ENCODE measurements at regions not wholly inside any gene's neighbourhood (a gene's known extent, or its start where the extent isn't known, plus 50 kb on each side); places are given as distances from the start of the nearest gene placed in this dataset.
A peak's percentile ranks its signal among the peaks of the same experiment; 100 is the strongest.

DNA sequence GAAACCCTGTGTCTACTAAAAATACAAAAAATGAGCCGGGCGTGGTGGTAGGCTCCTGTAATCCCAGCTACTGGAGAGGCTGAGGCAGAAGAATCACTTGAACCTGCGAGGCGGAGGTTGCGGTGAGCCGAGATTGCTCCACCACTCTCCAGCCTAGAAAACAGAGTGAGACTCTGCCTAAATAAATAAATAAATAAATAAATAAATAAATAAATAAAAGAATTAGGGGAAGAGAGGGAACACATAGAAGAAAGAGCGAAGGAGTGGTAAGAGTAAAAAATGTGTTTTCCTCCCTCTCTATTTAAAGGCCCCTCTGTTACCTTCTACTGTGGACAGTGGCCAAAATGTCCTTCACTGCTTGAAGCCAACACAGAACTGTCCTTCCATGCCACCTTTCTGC is 103.9 kb upstream of the SOX21 start:
- Histone ChIP-seq H3K4me1 (no peaks in the 10 kb centered on the region), H3K9me3 (no peaks in the 10 kb centered on the region), H3K36me3 (no peaks in the 10 kb centered on the region), H3K27me3 (no peaks in the 10 kb centered on the region), H3K27ac (no peak overlapping the region), H3K4me3 (no peak overlapping the region)
- no peak for DNase-seq
- TF ChIP-seq, protein P1, sequence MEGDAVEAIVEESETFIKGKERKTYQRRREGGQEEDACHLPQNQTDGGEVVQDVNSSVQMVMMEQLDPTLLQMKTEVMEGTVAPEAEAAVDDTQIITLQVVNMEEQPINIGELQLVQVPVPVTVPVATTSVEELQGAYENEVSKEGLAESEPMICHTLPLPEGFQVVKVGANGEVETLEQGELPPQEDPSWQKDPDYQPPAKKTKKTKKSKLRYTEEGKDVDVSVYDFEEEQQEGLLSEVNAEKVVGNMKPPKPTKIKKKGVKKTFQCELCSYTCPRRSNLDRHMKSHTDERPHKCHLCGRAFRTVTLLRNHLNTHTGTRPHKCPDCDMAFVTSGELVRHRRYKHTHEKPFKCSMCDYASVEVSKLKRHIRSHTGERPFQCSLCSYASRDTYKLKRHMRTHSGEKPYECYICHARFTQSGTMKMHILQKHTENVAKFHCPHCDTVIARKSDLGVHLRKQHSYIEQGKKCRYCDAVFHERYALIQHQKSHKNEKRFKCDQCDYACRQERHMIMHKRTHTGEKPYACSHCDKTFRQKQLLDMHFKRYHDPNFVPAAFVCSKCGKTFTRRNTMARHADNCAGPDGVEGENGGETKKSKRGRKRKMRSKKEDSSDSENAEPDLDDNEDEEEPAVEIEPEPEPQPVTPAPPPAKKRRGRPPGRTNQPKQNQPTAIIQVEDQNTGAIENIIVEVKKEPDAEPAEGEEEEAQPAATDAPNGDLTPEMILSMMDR (IDR thresholded peaks at IDR 0.05): no peak
- TF ChIP-seq POLR2A (IDR thresholded peaks at IDR 0.05) (no peak), EP300 (IDR thresholded peaks at IDR 0.05) (no peak), POLR2AphosphoS5 (IDR thresholded peaks at IDR 0.05) (no peak)
- intact Hi-C loops (cut with DNase I): no loop called here
- 94 to 95% methylated on average over 7 of the region's 7 CpGs for WGBS, 2 donors

DNA sequence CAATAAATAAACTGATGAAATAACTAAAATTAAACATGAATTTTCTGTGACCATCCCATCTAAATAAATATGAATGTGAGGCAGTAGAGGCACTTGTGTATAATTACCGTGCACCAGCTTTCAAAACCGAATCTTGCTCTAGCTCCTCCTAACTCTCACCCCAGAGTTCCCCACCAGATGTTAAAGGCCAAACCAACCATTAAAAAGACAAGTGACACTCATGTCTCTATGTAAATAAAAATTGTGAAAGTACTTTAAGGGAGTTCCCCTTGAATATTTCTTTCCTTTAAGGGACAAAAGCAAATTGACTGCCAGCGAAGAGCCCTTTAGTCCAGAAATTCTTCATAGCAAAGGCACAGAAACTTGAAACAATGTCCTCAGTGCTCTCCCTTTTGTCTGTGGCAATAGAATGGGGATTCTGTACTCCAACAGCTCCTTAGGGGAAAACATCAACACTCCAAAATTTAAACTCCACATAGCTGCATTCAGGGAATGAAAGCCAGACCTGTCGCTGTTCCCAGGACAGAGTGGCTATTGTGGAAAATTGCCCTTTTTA is 101.7 kb upstream of the SOX21 start:
- Histone ChIP-seq H3K4me3 (no peak overlapping the region), H3K27me3 (no peaks in the 10 kb centered on the region), H3K36me3 (no peaks in the 10 kb centered on the region), H3K4me1 (no peaks in the 10 kb centered on the region), H3K27ac (no peak overlapping the region), H3K9me3 (no peaks in the 10 kb centered on the region)
- 68 to 75% methylated on average over 4 of the region's 4 CpGs for WGBS, 2 donors
- intact Hi-C loops (cut with DNase I): no loop called here
- TF ChIP-seq POLR2A (IDR thresholded peaks at IDR 0.05) (no peak), EP300 (IDR thresholded peaks at IDR 0.05) (no peak), POLR2AphosphoS5 (IDR thresholded peaks at IDR 0.05) (no peak)
- TF ChIP-seq, protein P1 (IDR thresholded peaks at IDR 0.05): no peak
- no peak for DNase-seq

DNA sequence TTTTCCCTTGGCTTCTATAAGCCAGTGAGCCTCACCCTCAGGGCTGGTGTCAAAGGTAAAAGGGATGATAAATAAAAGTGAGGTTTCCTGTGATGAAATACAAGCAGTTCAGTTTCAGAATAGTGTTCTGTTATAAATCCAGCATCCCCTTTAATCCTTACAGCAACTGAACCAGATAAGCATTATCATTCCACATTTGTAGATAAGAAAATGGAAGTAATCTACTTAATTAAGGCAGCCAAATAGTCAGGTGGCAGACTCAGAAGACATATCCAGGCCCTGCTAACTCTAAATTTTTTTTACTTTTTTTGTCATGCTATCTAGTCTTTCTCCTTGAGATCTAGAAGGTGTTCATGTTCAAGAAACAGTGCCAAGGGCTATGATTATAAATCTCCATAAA is 99.4 kb upstream of the SOX21 start:
- Histone ChIP-seq H3K4me3 (no peak overlapping the region), H3K27me3 (no peaks in the 10 kb centered on the region), H3K27ac (no peak overlapping the region), H3K36me3 (no peaks in the 10 kb centered on the region), H3K4me1 (no peaks in the 10 kb centered on the region), H3K9me3 (no peaks in the 10 kb centered on the region)
- intact Hi-C loops (cut with DNase I): no loop called here
- no peak for DNase-seq
- TF ChIP-seq EP300 (IDR thresholded peaks at IDR 0.05) (no peak), POLR2AphosphoS5 (IDR thresholded peaks at IDR 0.05) (no peak), POLR2A (IDR thresholded peaks at IDR 0.05) (no peak)
- TF ChIP-seq, protein P1 (IDR thresholded peaks at IDR 0.05): no peak

DNA sequence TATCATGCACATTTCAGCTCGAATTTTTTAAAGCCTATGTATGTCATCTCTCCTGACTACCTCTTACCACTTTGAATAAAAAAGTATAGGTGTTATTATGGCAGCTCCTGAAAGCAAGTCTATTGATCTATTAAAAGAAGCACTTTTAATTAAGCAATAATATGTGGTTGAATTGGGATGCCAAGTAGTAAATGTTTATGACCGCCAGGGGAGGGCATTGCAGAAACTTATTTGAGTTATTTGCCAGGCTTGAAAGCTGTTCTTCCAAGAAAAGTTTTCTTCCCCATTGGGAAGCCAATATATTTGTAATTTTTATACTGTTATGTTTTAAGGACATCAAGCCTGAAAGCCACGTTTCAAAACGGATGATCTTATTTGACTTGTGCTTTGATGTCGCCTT is 88.1 kb upstream of the SOX21 start:
- peaks cover 0 to 11% (median 4%) of the 10 kb centered on the region in 4 donors for H3K4me1 ChIP-seq
- TF ChIP-seq POLR2AphosphoS5 (IDR thresholded peaks at IDR 0.05) (no peak), EP300 (IDR thresholded peaks at IDR 0.05) (no peak), POLR2A (IDR thresholded peaks at IDR 0.05) (no peak)
- TF ChIP-seq, protein P1 (IDR thresholded peaks at IDR 0.05): no peak
- H3K27me3 ChIP-seq: no peaks in the 10 kb centered on the region
- no peak overlapping the region for H3K4me3 ChIP-seq
- H3K27ac ChIP-seq: no peak overlapping the region
- no peaks in the 10 kb centered on the region for H3K36me3 ChIP-seq
- peaks cover 0 to 1% (median 0%) of the 10 kb centered on the region in 4 donors for H3K9me3 ChIP-seq
- intact Hi-C loops (cut with DNase I): no loop called here
- WGBS, 2 donors: 75 to 77% methylated on average over 5 of the region's 5 CpGs
- no peak for DNase-seq

DNA sequence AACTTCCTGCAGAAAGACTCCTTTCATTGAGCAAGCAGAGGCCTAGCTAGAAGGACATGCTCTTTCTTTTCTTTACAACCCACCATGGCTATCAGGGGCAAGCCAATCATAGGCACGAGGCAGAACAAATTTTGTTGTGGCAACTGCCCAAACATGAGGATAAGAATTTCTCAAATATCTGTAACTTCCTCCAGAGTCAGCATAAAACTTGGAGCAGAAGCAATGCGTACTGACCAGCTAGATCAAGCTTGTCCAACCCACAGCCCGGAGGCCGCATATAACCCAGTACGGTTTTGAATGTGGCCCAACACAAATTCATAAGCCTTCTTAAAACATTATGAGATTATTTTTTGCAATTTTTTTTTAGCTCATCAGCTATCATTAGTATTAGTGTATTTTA is 87.0 kb upstream of the SOX21 start:
- H3K36me3 ChIP-seq: no peaks in the 10 kb centered on the region
- intact Hi-C loops (cut with DNase I): no loop called here

More for the DNA sequence above, 87.0 kb upstream of the SOX21 start:
- 86 to 87% methylated on average over 5 of the region's 5 CpGs for WGBS, 2 donors
- H3K4me1 ChIP-seq: peaks cover 0 to 11% (median 4%) of the 10 kb centered on the region in 4 donors
- no peak for DNase-seq
- TF ChIP-seq POLR2A (IDR thresholded peaks at IDR 0.05) (no peak), POLR2AphosphoS5 (IDR thresholded peaks at IDR 0.05) (no peak), EP300 (IDR thresholded peaks at IDR 0.05) (no peak)
- TF ChIP-seq, protein P1 (IDR thresholded peaks at IDR 0.05): no peak
- no peaks in the 10 kb centered on the region for H3K27me3 ChIP-seq
- H3K9me3 ChIP-seq: peaks cover 0 to 3% (median 0%) of the 10 kb centered on the region in 4 donors
- H3K27ac ChIP-seq: peak overlapping the region in 1 of 4 donors; percentile 16
- no peak overlapping the region for H3K4me3 ChIP-seq

Data from sigmoid colon (tissue), 6 donors.